ENCODE measurements at regions not wholly inside any gene's neighbourhood (a gene's known extent, or its start where the extent isn't known, plus 50 kb on each side); places are given as distances from the start of the nearest gene placed in this dataset.

DNA sequence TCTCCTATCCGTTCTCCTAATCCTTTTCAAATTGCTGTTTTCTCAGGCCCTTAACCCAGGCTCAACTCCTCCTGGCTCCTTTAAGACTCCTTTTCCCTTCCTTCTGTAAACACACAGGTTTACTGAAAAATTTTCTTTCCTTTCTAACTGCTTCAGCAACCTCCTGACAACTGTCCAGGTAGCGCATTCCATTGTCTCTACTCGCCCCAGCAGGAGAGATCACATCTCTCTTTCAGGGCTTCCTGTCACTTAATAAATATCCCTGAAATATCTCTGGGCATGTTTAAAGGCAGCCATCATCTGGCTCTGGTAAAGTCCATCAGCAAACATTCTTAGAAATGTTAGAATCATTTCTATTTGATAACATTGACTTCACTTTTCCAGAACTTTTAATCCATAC is 211.2 kb upstream of the PTBP2 start:
- 29% methylated on average over 3 of the region's 3 CpGs for WGBS (ENCODE audit: low lambda C conversion rate)
- Histone ChIP-seq H3K27ac (ENCODE audit: extremely low read length, insufficient read depth, low read length) (no peak overlapping the region), H3K9ac (ENCODE audit: insufficient read depth, low read depth, low read length) (no peak overlapping the region), H3K4me2 (ENCODE audit: low read depth, low read length) (no peak overlapping the region), H4K20me1 (ENCODE audit: insufficient read depth, low read length) (no peaks in the 10 kb centered on the region), H3K4me1 (ENCODE audit: insufficient read depth, low read length) (no peaks in the 10 kb centered on the region), H3K4me3 (replicated peaks in 1 of 3; ENCODE audit: insufficient read depth in 1 of 3, low read depth in 2 of 3, low read length in 3 of 3) (no peak overlapping the region), H3K79me2 (ENCODE audit: insufficient read depth, low read length) (no peaks in the 10 kb centered on the region), H2AFZ (ENCODE audit: low read length) (no peak overlapping the region), H3K9me3 (ENCODE audit: low read length) (no peaks in the 10 kb centered on the region), H3K27me3 (ENCODE audit: control insufficient read depth in 1 of 2, insufficient read depth in 2 of 2, low read length in 2 of 2) (no peaks in the 10 kb centered on the region), H3K36me3 (replicated peaks in 1 of 2; ENCODE audit: control insufficient read depth in 1 of 2, insufficient read depth in 2 of 2, low read length in 2 of 2) (no peaks in the 10 kb centered on the region)
- POLR2A ChIA-PET: no interaction called here
- intact Hi-C loops (cut with micrococcal nuclease; ENCODE audit: unreplicated experiment) (no loop called here), in situ Hi-C loops (cut with HindIII; ENCODE audit: extremely low pct_ligation_motif_present, low pct_unique_long_range_greater_than_20kb) (no loop called here)
- DNase-seq (ENCODE audit: low spot score) (no peak), FAIRE-seq (no peak), ATAC-seq (no peak)
- CTCF ChIA-PET (ENCODE audit: low intra/inter-chr PET ratio, low total read pairs): no interaction called here
- no peak for TF ChIP-seq NFATC3 (CRISPR knock-in tag; IDR thresholded peaks at IDR 0.05)
- no peak for TF ChIP-seq BHLHE40 (IDR thresholded peaks at IDR 0.05; ENCODE audit: low read length)
- TF ChIP-seq, protein P1, sequence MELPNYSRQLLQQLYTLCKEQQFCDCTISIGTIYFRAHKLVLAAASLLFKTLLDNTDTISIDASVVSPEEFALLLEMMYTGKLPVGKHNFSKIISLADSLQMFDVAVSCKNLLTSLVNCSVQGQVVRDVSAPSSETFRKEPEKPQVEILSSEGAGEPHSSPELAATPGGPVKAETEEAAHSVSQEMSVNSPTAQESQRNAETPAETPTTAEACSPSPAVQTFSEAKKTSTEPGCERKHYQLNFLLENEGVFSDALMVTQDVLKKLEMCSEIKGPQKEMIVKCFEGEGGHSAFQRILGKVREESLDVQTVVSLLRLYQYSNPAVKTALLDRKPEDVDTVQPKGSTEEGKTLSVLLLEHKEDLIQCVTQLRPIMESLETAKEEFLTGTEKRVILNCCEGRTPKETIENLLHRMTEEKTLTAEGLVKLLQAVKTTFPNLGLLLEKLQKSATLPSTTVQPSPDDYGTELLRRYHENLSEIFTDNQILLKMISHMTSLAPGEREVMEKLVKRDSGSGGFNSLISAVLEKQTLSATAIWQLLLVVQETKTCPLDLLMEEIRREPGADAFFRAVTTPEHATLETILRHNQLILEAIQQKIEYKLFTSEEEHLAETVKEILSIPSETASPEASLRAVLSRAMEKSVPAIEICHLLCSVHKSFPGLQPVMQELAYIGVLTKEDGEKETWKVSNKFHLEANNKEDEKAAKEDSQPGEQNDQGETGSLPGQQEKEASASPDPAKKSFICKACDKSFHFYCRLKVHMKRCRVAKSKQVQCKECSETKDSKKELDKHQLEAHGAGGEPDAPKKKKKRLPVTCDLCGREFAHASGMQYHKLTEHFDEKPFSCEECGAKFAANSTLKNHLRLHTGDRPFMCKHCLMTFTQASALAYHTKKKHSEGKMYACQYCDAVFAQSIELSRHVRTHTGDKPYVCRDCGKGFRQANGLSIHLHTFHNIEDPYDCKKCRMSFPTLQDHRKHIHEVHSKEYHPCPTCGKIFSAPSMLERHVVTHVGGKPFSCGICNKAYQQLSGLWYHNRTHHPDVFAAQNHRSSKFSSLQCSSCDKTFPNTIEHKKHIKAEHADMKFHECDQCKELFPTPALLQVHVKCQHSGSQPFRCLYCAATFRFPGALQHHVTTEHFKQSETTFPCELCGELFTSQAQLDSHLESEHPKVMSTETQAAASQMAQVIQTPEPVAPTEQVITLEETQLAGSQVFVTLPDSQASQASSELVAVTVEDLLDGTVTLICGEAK (IDR thresholded peaks at IDR 0.05): no peak
- TF ChIP-seq, protein P1 (CRISPR knock-in tag; IDR thresholded peaks at IDR 0.05): no peak
- TF ChIP-seq ZNF879 (CRISPR knock-in tag; IDR thresholded peaks at IDR 0.05): no peak
- TF ChIP-seq CERS6 (CRISPR knock-in tag; IDR thresholded peaks at IDR 0.05): no peak
- no peak for TF ChIP-seq ZNF639 (CRISPR knock-in tag; conservative IDR thresholded peaks at IDR 0.05)
- no TSS peak for BruUV-seq (replicated peaks)
